ENCODE measurements at regions not wholly inside any gene's neighbourhood (a gene's known extent, or its start where the extent isn't known, plus 50 kb on each side); places are given as distances from the start of the nearest gene placed in this dataset.
"Not testable (repeated sequence)": the region's sequence is repeated elsewhere in the genome, so short reads cannot be mapped to it uniquely, and the experiment has no call there.

- no peak overlapping the region for H3K27ac ChIP-seq (ENCODE audit: low read depth, low read length)
- no peak overlapping the region for H3K9ac ChIP-seq (ENCODE audit: low read length)
- H3K4me3 ChIP-seq (ENCODE audit: low read length), result no peak overlapping the region
- no peaks in the 10 kb centered on the region for H3K36me3 ChIP-seq (ENCODE audit: control insufficient read depth, insufficient read depth, low read length)
- peaks cover 3% of the 10 kb centered on the region for H3K27me3 ChIP-seq (ENCODE audit: control insufficient read depth, insufficient read depth, low read length)
- no peaks in the 10 kb centered on the region for H3K4me1 ChIP-seq (ENCODE audit: control insufficient read depth, insufficient read depth, low read length)
These were observed 280.6 kb upstream of the SFSWAP start for GRCh38 chr12:131430158-131430742.

GRCh38 chr12:131431126-131431655, 279.7 kb upstream of the SFSWAP start:
- H3K27ac ChIP-seq (ENCODE audit: low read depth, low read length); H3K36me3 ChIP-seq (ENCODE audit: control insufficient read depth, insufficient read depth, low read length); H3K4me3 ChIP-seq (ENCODE audit: low read length); H3K27me3 ChIP-seq (ENCODE audit: control insufficient read depth, insufficient read depth, low read length); H3K4me1 ChIP-seq (ENCODE audit: control insufficient read depth, insufficient read depth, low read length); H3K9ac ChIP-seq (ENCODE audit: low read length): not testable (repeated sequence)

GRCh38 chr12:131432532-131433260, 278.2 kb upstream of the SFSWAP start:
- Histone ChIP-seq H3K4me1 (ENCODE audit: control insufficient read depth, insufficient read depth, low read length) (no peaks in the 10 kb centered on the region), H3K27ac (ENCODE audit: low read depth, low read length) (no peak overlapping the region), H3K9ac (ENCODE audit: low read length) (no peak overlapping the region), H3K36me3 (ENCODE audit: control insufficient read depth, insufficient read depth, low read length) (no peaks in the 10 kb centered on the region), H3K27me3 (ENCODE audit: control insufficient read depth, insufficient read depth, low read length) (peaks cover 3% of the 10 kb centered on the region), H3K4me3 (ENCODE audit: low read length) (no peak overlapping the region)

GRCh38 chr12:131434208-131435125, 276.4 kb upstream of the SFSWAP start:
- Histone ChIP-seq H3K4me3 (ENCODE audit: low read length) (no peak overlapping the region), H3K9ac (ENCODE audit: low read length) (no peak overlapping the region), H3K27ac (ENCODE audit: low read depth, low read length) (no peak overlapping the region), H3K27me3 (ENCODE audit: control insufficient read depth, insufficient read depth, low read length) (peaks cover 3% of the 10 kb centered on the region), H3K4me1 (ENCODE audit: control insufficient read depth, insufficient read depth, low read length) (no peaks in the 10 kb centered on the region), H3K36me3 (ENCODE audit: control insufficient read depth, insufficient read depth, low read length) (no peaks in the 10 kb centered on the region)

GRCh38 chr12:131436922-131437705, 273.8 kb upstream of the SFSWAP start:
- Histone ChIP-seq H3K9ac (ENCODE audit: low read length) (no peak overlapping the region), H3K27me3 (ENCODE audit: control insufficient read depth, insufficient read depth, low read length) (peaks cover 3% of the 10 kb centered on the region), H3K4me3 (ENCODE audit: low read length) (no peak overlapping the region), H3K4me1 (ENCODE audit: control insufficient read depth, insufficient read depth, low read length) (no peaks in the 10 kb centered on the region), H3K27ac (ENCODE audit: low read depth, low read length) (no peak overlapping the region), H3K36me3 (ENCODE audit: control insufficient read depth, insufficient read depth, low read length) (no peaks in the 10 kb centered on the region)

- H3K4me3 ChIP-seq (ENCODE audit: low read length), result no peak overlapping the region
- H3K36me3 ChIP-seq (ENCODE audit: control insufficient read depth, insufficient read depth, low read length), result no peaks in the 10 kb centered on the region
- H3K4me1 ChIP-seq (ENCODE audit: control insufficient read depth, insufficient read depth, low read length), result no peaks in the 10 kb centered on the region
- no peak overlapping the region for H3K27ac ChIP-seq (ENCODE audit: low read depth, low read length)
- peaks cover 3% of the 10 kb centered on the region for H3K27me3 ChIP-seq (ENCODE audit: control insufficient read depth, insufficient read depth, low read length)
- H3K9ac ChIP-seq (ENCODE audit: low read length), result no peak overlapping the region
These were observed 273.0 kb upstream of the SFSWAP start for GRCh38 chr12:131437706-131438492.

- not testable (repeated sequence) for H3K4me1 ChIP-seq (ENCODE audit: control insufficient read depth, insufficient read depth, low read length); H3K27ac ChIP-seq (ENCODE audit: low read depth, low read length)
These were observed 272.4 kb upstream of the SFSWAP start for GRCh38 chr12:131438493-131438835.

GRCh38 chr12:131438881-131439280, 272.0 kb upstream of the SFSWAP start:
- Histone ChIP-seq H3K4me3 (ENCODE audit: low read length) (no peak overlapping the region), H3K9ac (ENCODE audit: low read length) (no peak overlapping the region), H3K36me3 (ENCODE audit: control insufficient read depth, insufficient read depth, low read length) (no peaks in the 10 kb centered on the region), H3K27me3 (ENCODE audit: control insufficient read depth, insufficient read depth, low read length) (peaks cover 3% of the 10 kb centered on the region), H3K4me1 (ENCODE audit: control insufficient read depth, insufficient read depth, low read length) (no peaks in the 10 kb centered on the region), H3K27ac (ENCODE audit: low read depth, low read length) (no peak overlapping the region)

More at GRCh38 chr12:131438493-131438835, 272.4 kb upstream of the SFSWAP start:
- not testable (repeated sequence) for H3K27me3 ChIP-seq (ENCODE audit: control insufficient read depth, insufficient read depth, low read length); H3K9ac ChIP-seq (ENCODE audit: low read length); H3K4me3 ChIP-seq (ENCODE audit: low read length); H3K36me3 ChIP-seq (ENCODE audit: control insufficient read depth, insufficient read depth, low read length)

- not testable (repeated sequence) for H3K4me1 ChIP-seq (ENCODE audit: control insufficient read depth, insufficient read depth, low read length); H3K27ac ChIP-seq (ENCODE audit: low read depth, low read length); H3K9ac ChIP-seq (ENCODE audit: low read length); H3K27me3 ChIP-seq (ENCODE audit: control insufficient read depth, insufficient read depth, low read length); H3K36me3 ChIP-seq (ENCODE audit: control insufficient read depth, insufficient read depth, low read length); H3K4me3 ChIP-seq (ENCODE audit: low read length)
These were observed 271.1 kb upstream of the SFSWAP start for GRCh38 chr12:131439752-131440151.

- not testable (repeated sequence) for H3K36me3 ChIP-seq (ENCODE audit: control insufficient read depth, insufficient read depth, low read length); H3K27ac ChIP-seq (ENCODE audit: low read depth, low read length); H3K9ac ChIP-seq (ENCODE audit: low read length); H3K4me3 ChIP-seq (ENCODE audit: low read length); H3K27me3 ChIP-seq (ENCODE audit: control insufficient read depth, insufficient read depth, low read length); H3K4me1 ChIP-seq (ENCODE audit: control insufficient read depth, insufficient read depth, low read length)
These were observed 270.5 kb upstream of the SFSWAP start for GRCh38 chr12:131440209-131441059.

GRCh38 chr12:131441060-131441396, 269.9 kb upstream of the SFSWAP start:
- no peak overlapping the region for H3K9ac ChIP-seq (ENCODE audit: low read length)
- H3K36me3 ChIP-seq (ENCODE audit: control insufficient read depth, insufficient read depth, low read length), result no peaks in the 10 kb centered on the region
- no peak overlapping the region for H3K4me3 ChIP-seq (ENCODE audit: low read length)
- H3K27me3 ChIP-seq (ENCODE audit: control insufficient read depth, insufficient read depth, low read length), result no peaks in the 10 kb centered on the region
- no peak overlapping the region for H3K27ac ChIP-seq (ENCODE audit: low read depth, low read length)
- H3K4me1 ChIP-seq (ENCODE audit: control insufficient read depth, insufficient read depth, low read length), result no peaks in the 10 kb centered on the region

All from rectal smooth muscle tissue (tissue), 1 donor.